NCI-H1417 (cell line): ENCODE measurements at regions not wholly inside any gene's neighbourhood (a gene's known extent, or its start where the extent isn't known, plus 50 kb on each side); places are given as distances from the start of the nearest gene placed in this dataset.
"Not testable (repeated sequence)": the region's sequence is repeated elsewhere in the genome, so short reads cannot be mapped to it uniquely, and the experiment has no call there.

ENCODE experiments used
- DNase-seq, 3 experiments: peaks; one replicate each; lab custom pipeline; 2025; lab: John Stamatoyannopoulos, UW

DNA sequence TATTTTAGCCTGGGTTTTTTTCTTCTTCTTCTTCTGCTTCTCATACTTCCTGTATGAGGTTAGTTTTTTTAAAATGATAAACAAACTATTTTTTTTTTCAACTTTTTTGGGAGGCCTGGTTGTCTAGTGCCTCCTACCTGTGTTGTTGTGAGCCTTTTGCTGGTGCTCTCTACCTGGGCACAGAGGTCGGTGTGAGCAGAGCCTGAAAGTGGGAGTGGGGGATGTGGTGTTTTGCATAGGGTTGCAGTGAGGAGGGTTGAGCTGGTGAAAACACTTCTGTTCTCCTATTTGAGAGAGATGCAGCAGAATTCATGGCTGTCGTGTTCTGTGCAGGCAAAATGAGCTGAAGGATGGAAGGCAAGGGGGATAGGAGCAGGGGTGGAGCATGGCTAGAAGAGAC, 232.7 kb upstream of the PLGLB2 start:
- DNase-seq, result not testable (repeated sequence)

DNA sequence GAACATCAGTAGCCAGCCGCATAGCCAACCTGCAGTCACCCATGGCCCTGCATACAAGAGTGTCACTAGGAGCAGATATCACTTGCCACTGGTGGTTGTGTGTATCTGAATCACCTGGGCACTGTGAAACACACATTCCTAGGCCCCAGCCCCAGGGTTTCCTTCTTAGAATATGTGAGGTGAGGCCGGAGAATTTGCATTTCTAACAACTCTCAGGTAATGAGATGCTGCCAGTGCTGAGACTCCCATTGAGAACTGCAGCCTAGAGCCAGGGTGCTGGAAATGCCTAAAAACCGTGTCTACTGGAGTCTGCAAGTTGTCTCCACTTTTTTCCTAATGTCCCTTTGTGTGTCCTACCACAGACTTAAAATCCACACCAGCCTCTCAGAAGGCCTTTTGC, 232.0 kb upstream of the PLGLB2 start:
- not testable (repeated sequence) for DNase-seq

DNA sequence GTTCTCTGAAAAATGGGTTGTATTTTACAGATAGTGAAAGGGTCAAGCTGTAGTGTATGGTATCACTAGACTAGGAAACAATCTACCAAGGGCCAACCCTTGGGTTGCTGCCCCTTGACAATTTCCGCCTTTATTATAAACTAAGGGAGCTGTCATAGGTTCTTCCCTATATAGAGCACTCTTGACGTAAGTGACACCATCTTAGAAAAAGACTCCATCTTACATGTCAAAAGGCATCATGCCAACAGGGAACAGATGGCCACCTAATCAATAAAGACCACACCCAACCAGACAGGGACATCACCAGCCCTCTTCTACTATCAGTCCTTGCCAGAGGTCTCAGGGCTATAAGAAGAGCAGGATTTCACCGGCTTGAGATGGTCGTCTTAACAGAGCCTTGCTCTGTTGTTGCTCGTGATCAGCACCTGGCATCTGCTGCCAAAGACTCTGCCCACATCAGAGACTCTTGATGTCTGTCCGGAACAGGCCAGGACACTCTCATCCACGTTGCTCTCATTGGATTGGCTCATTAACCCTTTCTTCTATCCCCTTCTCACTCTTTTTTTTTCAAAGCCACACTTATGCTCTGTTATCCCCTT, 231.4 kb upstream of the PLGLB2 start:
- not testable (repeated sequence) for DNase-seq

DNA sequence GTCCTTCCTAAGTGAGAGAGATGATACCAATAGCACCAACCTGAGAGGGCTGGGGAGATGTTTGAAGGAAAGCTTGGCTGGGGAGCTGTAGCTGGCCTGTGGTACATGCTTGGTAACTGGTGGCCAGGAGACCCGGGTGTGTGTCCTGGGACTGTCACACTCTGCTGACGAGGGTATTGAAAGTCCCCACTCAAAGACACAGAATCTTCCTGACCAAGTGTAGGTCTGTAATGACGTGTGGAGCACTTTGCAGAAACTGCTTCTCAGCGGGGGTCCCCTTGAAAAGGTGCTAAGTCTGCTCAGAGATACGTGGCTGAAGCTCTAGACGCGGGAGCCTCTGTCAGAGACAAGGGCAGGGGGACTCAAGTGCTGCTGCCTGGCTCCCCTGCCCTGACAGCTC, 230.4 kb upstream of the PLGLB2 start:
- DNase-seq, result not testable (repeated sequence)

DNA sequence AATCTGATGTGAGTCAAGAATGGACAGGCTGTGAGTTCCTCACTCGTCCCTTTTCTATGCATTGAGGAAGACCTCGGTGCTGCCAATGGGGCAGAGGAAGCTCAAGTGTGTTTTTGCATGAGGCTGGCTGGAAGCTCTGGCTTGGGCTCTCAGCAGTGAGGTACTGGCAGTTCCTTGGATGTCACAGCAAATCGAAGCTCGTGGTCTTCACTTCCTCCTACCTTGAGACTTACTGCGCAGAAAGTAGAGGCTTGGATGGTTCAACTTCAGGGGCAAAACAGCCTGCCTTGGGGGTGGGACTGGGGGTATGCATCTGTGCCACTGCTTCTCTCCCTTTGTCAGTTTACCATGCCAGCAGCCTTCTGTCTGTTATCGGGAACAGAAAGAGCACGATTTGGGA, 229.8 kb upstream of the PLGLB2 start:
- not testable (repeated sequence) for DNase-seq

DNA sequence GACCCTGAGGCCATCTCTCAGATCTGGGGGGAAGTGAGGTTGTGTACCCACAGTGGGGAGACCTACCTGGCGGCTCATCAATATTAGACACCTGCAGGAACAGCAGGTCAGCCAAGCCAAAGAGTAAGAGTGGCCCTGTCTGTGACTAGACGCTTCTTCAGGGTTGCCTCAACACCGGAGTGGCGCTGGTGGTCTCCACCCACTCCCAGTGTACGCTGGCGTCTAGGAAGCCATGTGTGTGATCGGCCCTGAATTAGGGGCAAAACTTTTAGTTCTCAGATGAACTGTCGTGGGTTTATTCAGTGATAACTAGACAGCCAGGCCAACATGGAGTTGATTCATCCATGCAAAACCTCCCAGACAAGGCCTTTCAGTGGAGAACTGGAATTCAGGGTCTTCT, 229.3 kb upstream of the PLGLB2 start:
- DNase-seq, result not testable (repeated sequence)

DNA sequence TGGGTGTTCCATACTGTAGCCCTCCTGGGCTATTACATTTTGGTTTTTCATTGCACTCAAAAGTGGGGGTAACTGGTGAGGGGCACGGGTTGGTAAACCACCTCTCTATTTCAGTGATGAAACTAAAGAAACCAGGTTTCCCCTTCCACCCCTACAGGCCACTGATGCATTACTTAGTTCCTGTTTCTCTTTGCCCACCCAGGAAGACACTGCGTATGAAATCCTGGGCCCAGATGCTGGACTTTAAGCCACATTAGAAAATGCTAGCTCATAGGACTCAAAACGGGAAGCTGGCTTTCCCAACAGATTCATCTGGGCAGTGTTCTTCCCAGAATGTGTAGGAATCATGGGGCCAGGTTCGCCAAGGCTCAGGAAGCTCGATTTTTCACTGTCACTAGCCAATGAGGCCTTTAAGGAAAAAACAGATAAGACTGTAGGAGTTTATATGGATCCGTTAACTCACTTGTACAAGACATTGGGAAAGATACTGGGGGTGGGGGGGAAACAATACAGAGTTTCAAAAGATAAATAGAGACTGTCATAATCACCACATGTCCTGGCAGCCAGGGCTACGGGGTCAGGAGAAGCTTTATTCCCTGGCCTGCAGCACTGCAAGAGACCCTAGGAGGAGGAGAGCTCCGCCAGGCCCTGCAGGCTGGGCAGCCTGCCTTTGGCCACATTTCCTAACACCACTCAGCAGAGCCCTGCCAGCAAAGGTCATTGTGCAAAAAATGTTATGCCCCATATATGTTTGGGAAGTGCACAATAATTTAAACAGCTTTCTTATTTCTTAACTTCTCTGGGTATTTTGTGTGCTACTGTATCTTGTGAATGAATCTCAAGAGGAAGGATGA, 228.5 kb upstream of the PLGLB2 start:
- DNase-seq, result not testable (repeated sequence)

DNA sequence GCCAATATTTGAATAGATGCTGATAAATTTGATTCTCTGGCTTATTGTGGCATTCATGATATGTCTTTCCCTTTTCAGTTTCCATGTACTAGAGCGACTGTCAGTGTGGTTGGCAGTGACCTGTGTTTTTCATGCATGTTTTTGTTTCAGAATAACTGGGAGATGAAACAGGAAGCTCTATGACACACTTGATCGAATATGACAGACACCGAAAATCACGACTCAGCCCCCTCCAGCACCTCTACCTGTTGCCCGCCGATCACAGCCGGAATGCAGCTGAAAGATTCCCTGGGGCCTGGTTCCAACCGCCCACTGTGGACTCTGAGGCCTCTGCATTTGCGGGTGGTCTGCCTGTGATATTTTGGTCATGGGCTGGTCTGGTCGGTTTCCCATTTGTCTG, 226.8 kb upstream of the PLGLB2 start:
- DNase-seq, result not testable (repeated sequence)

DNA sequence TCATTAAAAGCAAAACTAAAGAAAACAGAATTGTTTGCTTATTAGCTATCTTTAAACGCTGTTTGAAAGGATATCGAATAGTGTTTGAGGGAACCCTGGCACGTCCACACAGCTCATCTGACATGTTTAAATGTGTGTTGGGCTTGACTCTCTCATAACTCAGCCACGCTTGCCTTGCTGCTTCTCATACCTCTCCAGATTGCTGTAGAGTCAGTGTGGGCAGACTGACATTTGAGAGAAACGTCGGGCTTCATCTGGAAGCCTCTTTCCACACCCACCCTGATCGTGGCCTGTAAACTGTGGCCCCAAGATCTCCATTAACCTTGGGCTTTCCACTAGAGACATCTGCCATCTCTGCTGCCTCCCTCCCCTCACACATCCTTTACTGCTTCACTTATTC, 226.4 kb upstream of the PLGLB2 start:
- DNase-seq, result not testable (repeated sequence)

DNA sequence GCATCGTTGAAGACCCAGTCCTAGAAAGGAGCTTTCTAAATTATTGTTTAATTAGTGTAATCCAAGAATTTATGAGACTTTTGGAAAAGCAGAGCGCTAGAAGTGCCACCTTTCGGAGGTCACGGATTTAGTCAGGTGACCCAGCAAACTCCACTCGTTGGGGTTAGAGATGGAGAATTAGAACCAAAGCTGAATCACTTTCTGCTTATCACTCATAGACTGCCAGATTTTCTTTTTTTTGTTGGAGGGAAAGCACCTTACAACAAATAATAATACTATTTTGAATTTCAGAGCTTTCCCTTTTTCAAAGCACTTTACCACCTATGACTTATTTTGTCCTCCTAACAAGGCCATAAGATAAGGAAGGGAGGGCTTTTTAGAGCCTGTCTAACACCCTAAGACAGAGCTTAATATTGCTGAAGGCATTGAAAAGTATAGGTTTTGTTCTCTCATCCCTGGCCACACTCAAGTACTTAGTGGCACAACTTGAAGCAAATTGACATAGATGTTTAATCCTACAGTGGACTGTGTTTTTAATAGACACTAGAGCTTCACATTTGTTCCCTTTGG, 223.2 kb upstream of the PLGLB2 start:
- DNase-seq, result not testable (repeated sequence)

DNA sequence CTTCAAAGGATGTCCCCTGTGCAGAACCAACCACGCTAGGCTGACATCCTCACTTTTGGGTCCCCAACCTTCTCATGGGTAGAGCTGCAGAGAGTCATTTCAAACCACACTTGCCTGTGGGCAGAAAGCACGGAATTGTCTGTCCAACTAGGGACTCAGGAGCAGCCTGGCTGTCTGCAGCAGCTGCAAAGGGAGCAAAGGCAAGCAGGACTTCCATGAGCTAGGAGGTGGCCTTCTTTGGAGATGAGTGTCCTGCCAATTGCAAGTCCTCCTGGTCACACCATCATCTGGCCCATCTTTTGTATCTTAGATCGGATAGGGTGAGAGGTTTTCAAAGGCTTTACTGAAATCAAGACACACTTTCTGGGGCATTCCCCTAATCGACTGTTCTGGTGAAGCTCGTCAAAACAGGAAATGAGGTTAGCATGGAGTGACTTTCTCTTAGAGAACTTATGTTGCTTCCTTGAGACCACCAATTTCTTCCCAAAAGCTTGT, 222.3 kb upstream of the PLGLB2 start:
- not testable (repeated sequence) for DNase-seq

DNA sequence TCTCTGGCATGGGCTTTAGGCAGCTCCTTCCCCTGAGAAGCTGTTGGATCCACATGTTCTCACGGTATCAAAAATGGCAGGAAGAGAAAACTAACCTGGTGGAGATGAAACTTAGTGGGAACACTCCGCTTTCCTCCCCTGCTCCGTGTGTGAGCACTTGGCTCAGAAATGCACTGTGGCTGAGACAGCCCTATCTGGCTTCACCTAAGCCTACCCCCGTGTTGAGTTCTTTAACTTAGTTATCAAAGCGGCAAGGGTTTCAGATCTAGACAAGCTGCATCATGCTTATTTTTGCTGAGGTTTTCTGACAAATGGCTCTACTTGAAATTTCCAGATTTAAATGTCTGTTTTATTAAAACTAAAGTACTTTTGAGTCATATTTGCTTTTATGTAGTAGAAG, 221.6 kb upstream of the PLGLB2 start:
- not testable (repeated sequence) for DNase-seq

DNA sequence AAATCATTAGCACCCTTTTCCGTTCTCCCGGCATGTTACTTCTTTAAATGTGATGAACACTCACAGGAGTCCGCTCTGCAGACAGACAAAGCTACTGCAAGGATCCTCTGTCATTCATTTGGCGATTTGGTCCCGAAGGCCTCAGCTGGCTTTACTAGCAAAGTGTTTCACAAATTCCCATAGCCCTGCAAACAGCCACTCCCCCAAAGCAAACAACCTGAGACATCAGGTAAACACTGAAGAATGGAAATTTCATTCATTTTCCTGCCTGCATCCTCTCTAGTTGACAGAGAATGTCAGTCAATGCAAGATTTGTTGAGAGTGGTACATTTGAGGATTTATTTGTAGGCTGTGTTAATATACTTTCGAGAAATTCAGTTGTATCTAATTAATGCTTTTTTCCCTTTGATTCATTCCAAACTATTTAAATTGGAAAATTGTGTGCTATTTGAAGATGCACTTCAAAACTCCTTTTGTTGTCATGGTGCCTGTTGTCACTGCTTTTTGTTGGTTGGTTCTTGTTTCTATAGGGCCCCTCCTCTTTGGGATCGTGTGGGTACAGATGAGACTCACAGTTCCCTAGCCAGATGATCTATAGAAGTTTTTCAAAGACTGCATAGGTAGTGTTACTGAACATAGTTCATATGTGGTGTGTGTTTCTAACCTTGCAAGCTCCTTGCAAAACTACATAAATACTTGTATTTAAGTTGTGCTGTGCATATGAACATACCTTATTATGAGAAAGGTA, 215.7 kb upstream of the PLGLB2 start:
- not testable (repeated sequence) for DNase-seq

DNA sequence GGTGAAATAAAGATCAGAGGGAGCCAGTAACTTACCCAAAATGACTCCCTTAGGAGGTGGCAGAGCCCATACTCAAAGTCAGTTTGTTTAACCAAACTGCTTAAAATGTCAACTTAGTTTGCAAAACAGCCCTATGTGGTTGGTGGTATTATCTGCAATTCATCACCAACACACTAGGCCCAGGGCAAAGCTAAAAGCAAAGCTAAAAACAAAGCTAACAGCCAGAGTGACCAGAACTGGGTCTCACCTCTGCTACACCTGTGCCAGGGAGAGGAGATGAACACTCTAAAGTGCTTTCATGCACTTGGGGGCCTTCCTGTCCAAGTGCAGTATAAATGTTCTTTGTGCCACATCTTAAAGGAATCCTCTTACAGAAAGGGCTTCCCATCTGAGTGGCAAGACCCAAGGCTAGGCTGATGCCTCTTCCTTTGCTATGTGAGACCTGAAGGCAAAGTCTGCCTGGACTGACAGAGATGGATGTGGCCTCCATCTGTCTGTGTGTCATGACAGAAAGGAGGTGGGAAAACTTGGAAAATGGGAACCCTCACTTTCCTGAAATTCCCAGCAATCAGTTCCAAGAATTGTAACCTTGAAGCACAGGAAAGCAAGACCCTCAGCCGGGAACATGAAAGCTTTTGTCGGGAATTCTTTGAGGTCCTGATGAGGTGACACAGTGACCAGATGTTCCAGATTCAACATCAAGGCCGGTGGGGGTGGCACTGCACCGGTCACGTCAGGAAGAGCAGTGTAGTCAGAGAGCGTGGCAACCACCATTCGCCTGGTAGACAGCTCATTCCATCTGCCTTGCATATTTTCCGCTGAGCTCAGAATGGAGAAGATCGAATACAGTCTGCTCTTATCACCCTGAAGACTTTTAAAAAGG, 214.3 kb upstream of the PLGLB2 start:
- not testable (repeated sequence) for DNase-seq

DNA sequence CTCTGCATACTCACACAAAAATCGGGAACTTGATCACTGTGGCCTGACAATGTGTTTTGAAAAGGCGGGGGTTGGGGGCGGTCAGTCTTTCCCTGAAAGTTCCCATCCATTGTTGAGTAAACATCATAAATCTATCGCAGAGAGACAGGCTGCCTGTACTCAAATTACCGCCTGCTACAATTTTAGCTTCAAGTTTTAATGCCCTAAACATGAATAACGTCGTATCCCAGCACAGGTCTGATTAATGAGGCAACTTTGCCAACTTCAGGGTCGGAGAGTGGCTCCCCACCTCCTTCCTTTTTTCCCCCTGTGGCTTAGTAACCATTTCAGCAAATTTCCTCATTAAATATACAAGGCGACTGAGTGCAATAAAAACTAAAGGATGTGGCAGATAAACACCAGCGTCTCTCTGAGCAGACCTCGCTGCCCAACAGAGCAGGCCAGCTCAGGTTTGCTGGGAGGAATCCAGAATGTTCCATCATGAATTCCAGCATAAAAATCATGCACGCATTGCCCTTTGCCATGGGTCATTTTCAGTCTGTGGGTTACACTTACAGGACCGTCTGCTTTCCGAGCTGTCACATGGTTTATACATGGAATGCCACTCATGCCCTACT, 213.5 kb upstream of the PLGLB2 start:
- not testable (repeated sequence) for DNase-seq

DNA sequence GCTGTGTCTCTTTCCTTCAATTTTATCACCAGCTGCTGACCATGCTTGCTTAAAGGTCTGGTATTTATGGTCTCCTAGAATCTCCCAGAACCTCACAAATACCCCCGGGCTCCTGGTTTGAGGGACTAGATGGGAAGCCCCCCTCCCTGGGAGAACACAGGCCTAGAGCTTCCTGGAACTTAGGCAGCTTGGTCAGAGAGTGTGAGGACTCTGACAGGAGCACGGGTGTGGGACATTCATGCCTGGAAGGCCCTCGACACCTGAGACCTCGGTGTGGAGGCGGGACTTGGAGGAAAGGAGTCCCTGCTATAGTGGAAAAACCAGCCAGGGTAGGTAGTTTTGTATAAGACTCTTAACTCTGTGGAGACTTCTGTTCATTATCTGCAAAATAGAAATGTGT, 211.5 kb upstream of the PLGLB2 start:
- not testable (repeated sequence) for DNase-seq

DNA sequence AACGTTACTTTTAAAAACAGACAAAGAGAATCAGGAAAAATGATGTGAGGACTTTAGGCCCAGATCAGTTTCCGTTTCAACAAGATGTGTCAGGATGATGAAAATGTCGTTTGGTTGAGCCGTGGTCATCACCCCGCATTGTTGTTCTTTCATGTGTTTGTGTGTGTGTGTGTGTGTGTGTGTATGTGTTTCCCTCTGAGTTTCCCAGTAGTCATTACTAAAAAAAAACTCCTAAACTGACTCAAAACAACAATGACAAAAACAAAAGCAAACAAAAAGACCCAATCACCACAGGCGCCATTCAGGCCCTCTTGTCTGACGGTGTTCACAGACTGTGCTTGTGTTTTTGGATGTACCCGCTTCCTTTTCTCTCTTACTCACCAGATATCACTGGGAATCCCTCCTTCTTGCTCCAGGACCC, 210.6 kb upstream of the PLGLB2 start:
- DNase-seq, result not testable (repeated sequence)

DNA sequence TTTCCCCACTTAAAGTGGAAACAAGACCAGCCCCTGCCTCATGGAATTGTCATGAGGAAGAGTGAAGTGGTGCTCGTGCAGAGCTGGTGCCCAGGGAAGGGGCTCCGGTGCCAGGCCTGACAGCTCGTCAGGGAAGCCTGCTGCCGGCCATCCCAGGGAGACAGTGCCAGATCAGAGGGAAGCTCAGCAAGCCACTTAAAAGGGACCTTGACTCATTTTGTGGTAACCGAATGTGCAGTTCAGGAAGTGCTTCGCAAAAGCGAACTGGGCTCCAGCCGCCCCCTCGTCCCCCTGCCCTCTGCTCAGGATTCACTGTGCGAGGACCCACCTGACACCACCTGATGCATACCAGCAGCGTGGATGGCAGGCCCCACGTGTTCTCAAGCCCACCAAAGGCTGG, 209.6 kb upstream of the PLGLB2 start:
- DNase-seq, result not testable (repeated sequence)

DNA sequence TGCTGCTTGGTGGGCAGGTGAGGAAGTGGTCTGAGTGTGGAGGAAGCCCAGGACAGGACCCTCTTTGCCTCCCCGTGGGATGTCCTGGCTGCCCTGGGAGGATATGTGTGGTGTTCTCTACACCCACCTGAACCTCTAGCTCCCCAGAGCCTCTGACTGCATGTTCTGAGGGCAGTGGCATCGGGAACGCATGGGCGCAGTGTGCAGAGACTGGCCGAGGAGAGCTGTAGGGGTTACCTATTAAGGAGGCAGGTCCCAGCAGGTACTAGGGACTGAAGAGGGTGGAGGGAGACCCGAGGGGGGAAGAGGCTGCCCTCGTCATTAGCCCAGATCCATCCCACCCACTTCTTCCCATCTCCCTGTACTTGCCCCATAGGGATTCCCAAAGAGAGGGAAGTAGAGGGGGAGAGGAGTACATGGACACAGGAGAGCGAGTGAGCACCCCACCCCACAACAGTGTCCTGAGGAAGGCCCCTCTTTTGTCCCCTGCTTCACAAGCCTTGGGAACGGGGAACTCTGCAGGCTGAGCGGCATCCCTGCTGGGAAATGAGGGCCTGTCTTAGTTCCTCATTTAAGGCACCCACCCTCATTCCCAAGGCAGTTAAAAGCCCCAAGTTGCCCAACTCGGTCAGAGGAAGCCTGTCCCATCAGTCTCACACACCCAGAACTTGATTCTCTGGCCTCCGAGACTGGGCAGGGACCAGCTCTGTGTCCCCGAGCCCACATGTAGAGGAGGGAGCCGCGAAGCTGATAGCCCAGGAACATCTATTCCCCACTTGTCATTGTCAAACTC, 208.5 kb upstream of the PLGLB2 start:
- DNase-seq, result not testable (repeated sequence)

DNA sequence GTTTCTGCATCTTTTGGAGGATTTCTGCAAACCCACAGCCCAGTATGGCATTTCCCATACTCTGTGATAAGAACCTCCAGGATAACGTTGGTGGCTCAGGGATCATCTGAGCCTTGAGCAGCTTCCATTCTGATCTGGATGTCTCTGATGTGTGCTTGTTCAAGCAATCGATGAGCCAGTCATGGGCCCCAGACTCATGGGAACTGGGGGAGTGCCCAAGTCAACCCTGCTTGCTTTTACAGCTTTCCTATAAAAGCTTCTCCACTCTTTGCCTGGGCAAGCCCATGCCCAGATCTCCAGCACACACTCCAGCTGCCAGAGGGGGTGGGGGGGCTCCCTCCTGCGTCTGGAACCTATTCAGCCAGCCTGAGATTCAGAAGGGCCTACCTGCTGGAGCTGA, 207.6 kb upstream of the PLGLB2 start:
- DNase-seq, result not testable (repeated sequence)
